AG04450 (cell line): ENCODE measurements at regions not wholly inside any gene's neighbourhood (a gene's known extent, or its start where the extent isn't known, plus 50 kb on each side); places are given as distances from the start of the nearest gene placed in this dataset.

Experiments used
- CTCF ChIA-PET: fragments of 300-600, 350-600 bp; formaldehyde crosslinking; extraction: SDS; loops from one replicate; lab custom pipeline; 2022; ENCODE audit warnings: antibody characterized with exemption, inconsistent platforms; lab: Charles Lee
- POLR2A ChIA-PET: fragments of 350-600 bp; formaldehyde crosslinking; extraction: SDS; loops from one replicate; lab custom pipeline; 2021; ENCODE audit warnings: antibody characterized with exemption, inconsistent platforms; lab: Yijun Ruan, JAX
- DNase-seq: peaks from one replicate; pipeline ENCODE4 v3.0.0-alpha.2; 2011; ENCODE audit warnings: low read depth, low spot score
- H3K27ac ChIP-seq: one replicate; pipeline ENCODE4 v1.5.1; 2012; ENCODE audit warnings: low read depth, low read length, control low read depth
- H3K27me3 ChIP-seq: one replicate; pipeline ENCODE4 v1.6.0; 2012; ENCODE audit warnings: low read length; ENCODE audit not compliant: control insufficient read depth, insufficient read depth
- H3K4me3 ChIP-seq: 2 replicates; pipeline ENCODE4 v1.5.1; 2011; ENCODE audit warnings: mild to moderate bottlenecking, low read depth, low read length, control low read depth
- H3K9me3 ChIP-seq: 2 replicates; pipeline ENCODE4 v1.5.1; 2012; ENCODE audit warnings: low read length; ENCODE audit not compliant: control insufficient read depth, insufficient read depth
- TF ChIP-seq, protein P1 (sequence below): IDR thresholded peaks from 2 replicates; pipeline ENCODE4 v1.5.1; 2011; ENCODE audit warnings: low read depth, low read length, control low read depth, inconsistent platforms

DNA sequence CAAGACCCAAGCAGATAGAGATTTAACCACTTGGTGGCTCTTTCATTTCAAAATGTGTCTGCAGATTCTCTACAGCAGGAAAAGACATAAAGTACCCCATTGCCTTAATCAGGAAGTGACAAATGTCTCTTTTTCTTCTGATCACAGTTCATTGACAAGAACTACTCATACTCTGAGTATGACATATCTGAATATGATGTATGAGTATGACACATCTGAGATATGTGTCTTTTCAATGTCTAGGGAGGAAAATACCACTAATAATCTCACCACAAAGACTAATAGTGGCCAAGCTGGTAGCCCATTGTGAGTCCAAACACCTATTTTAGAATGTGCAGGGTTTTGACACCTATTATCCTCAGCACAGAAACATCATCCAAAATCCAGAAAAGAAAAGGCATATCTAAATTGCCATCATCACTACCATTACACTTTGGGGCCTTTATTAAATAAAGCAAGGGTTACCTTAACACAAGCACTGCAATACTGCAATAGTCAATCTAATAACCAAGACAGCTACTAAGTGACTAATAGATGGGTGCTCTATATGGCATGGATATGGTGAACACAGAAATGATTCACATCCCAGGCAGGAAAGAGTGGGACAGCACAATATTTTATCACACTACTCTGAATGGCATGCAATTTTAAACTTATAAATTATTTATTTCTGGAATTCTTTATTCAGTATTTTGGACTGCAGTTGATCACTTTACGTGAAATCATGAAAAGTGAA, 243.7 kb upstream of the FAR2 start:
- no peaks in the 10 kb centered on the region for H3K27me3 ChIP-seq
- no peak overlapping the region for H3K27ac ChIP-seq
- no peak overlapping the region for H3K4me3 ChIP-seq
- ChIA-PET CTCF (no interaction called here), POLR2A (no interaction called here)
- H3K9me3 ChIP-seq, result peaks cover 10% of the 10 kb centered on the region
- no peak for DNase-seq
- TF ChIP-seq, protein P1, sequence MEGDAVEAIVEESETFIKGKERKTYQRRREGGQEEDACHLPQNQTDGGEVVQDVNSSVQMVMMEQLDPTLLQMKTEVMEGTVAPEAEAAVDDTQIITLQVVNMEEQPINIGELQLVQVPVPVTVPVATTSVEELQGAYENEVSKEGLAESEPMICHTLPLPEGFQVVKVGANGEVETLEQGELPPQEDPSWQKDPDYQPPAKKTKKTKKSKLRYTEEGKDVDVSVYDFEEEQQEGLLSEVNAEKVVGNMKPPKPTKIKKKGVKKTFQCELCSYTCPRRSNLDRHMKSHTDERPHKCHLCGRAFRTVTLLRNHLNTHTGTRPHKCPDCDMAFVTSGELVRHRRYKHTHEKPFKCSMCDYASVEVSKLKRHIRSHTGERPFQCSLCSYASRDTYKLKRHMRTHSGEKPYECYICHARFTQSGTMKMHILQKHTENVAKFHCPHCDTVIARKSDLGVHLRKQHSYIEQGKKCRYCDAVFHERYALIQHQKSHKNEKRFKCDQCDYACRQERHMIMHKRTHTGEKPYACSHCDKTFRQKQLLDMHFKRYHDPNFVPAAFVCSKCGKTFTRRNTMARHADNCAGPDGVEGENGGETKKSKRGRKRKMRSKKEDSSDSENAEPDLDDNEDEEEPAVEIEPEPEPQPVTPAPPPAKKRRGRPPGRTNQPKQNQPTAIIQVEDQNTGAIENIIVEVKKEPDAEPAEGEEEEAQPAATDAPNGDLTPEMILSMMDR, result no peak

- DNase-seq, result no peak
- ChIA-PET POLR2A (no interaction called here), CTCF (no interaction called here)
- TF ChIP-seq, protein P1, result no peak
- Histone ChIP-seq H3K4me3 (no peak overlapping the region), H3K27me3 (no peaks in the 10 kb centered on the region), H3K27ac (no peak overlapping the region), H3K9me3 (peaks cover 5% of the 10 kb centered on the region; the same call in 1 of the 2 replicates)
These were observed 240.4 kb upstream of the FAR2 start for GRCh38 chr12:28908646-28909045.

- CTCF ChIA-PET, result no interaction called here
- no peak overlapping the region for H3K27ac ChIP-seq
These were observed 239.8 kb upstream of the FAR2 start for GRCh38 chr12:28909291-28909690.

DNA sequence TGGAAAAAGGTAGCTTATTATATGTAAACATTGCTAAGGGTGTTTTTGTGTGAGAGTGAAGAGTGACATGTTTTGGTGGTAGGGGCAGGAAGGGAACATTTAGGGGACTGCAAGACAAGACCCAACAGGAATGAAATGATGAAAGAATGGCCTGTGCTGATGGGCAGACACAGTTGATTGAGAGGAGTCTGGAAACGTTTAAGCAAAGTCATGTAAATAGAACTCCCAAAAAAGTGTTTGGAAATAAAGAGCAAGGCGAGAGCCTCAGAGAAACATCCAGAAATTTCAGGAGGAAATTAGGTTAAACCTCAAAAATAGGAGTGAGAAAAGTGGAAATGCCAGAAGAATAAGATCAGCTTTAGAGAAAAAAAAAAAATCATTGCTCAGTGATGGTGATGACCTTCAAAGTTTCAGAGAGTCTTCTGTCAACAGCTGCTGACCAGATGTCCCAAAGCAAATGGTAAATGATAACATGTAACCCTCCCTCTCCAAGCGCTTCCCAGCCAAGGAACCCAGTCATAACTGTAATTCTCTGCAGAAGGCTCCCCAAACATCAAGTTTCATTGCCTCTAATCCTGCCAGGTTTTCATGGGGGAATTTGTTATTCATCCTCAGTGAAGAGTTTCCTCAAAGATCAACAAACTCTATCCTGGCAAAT, 223.2 kb upstream of the FAR2 start:
- no peak overlapping the region for H3K4me3 ChIP-seq
- ChIA-PET CTCF (no interaction called here), POLR2A (no interaction called here)
- TF ChIP-seq, protein P1, result no peak
- H3K27ac ChIP-seq, result peak overlapping the region; percentile 58
- H3K27me3 ChIP-seq, result no peaks in the 10 kb centered on the region
- peak; percentile 55 for DNase-seq
- H3K9me3 ChIP-seq, result no peaks in the 10 kb centered on the region

More at GRCh38 chr12:28909291-28909690, 239.8 kb upstream of the FAR2 start:
- Histone ChIP-seq H3K4me3 (no peak overlapping the region), H3K9me3 (peaks cover 7% of the 10 kb centered on the region; the same call in 1 of the 2 replicates), H3K27me3 (no peaks in the 10 kb centered on the region)
- no peak for DNase-seq
- POLR2A ChIA-PET, result no interaction called here
- TF ChIP-seq, protein P1, result no peak

GRCh38 chr12:28930704-28931103, 218.4 kb upstream of the FAR2 start:
- H3K27me3 ChIP-seq, result no peaks in the 10 kb centered on the region
- DNase-seq, result no peak
- no peak overlapping the region for H3K4me3 ChIP-seq
- no peaks in the 10 kb centered on the region for H3K9me3 ChIP-seq
- no peak overlapping the region for H3K27ac ChIP-seq
- CTCF ChIA-PET, result no interaction called here
- POLR2A ChIA-PET, result no interaction called here
- TF ChIP-seq, protein P1, result no peak
